HG03097 (cell line): ENCODE measurements at regions not wholly inside any gene's neighbourhood (a gene's known extent, or its start where the extent isn't known, plus 50 kb on each side); places are given as distances from the start of the nearest gene placed in this dataset.

Source experiments
- ATAC-seq: cut with Tn5 transposase; IDR thresholded peaks from one replicate; pipeline ENCODE4 v1.9.1; 2021; ENCODE audit not compliant: unreplicated experiment, low FRiP score

DNA sequence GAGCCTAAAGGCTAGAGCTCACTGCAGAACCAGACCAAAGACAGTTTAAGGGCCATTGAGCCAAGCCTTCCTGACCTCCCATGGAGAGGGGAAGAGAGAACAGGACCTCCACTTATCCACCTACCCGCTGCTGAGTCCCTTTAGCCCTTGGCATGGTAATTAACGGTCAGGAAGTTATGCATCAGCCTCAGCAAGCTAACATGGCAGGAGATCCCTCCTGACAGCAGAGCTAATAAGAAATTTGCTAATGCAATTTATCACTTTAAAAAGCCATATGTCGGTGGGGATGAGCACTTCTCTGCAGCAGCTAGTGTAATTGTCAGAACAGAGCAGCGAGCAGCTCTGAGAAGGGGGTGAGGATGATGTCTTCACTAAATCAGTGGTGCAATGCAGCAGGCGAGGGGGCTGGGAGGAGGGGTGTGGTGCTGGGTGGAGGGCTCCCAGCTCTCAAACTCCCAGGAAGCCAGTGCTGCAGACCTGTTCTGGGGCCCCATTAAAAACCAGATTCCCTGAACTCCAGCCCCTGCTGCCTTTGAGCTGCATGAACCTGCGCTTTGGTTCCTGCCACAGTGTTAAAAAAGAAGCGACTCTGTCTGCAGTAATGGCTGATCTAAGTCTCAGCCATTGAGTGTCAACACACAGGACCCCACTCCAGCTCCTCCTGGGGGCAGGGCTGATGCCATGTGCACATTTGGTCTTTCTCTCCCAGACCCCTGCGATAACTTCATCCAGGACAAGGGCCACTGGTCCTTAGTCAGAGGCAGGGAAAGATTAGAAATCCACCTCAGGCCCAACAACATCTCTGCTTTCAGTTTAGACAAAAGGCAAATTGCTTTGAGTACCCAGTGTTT, 63.0 kb upstream of the CALM2 start:
- ATAC-seq: no peak

- ATAC-seq: no peak
Measured at GRCh38 chr2:47238638-47239037, 62.3 kb upstream of the CALM2 start.

GRCh38 chr2:47237375-47238334, 61.3 kb upstream of the CALM2 start:
- no peak for ATAC-seq

GRCh38 chr2:47236503-47237215, 60.3 kb upstream of the CALM2 start:
- ATAC-seq: no peak

GRCh38 chr2:47235132-47235531, 58.8 kb upstream of the CALM2 start:
- no peak for ATAC-seq

DNA sequence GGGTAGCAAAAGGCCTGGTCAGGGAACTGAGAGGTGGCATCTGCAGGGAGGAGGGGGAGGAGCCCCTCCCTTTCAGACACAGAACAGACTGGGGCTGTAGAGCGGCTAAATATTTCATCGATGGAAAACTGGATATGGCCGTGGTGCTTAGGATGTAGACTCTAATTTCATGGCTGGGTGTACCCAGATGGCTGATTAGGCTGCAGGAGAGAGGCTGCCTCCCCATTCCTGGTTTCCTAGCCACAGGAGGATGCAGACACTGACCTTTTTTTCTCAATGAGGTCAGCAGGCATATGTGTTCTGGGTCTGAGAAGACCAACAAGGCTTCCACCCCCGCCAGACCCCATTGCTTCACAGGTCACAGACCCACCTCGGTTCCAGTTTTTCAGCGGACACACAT, 58.1 kb upstream of the CALM2 start:
- ATAC-seq: no peak

- no peak for ATAC-seq
Measured at GRCh38 chr2:47232738-47233415, 56.6 kb upstream of the CALM2 start.

- no peak for ATAC-seq
Measured at GRCh38 chr2:47230418-47230817, 54.1 kb upstream of the CALM2 start.

DNA sequence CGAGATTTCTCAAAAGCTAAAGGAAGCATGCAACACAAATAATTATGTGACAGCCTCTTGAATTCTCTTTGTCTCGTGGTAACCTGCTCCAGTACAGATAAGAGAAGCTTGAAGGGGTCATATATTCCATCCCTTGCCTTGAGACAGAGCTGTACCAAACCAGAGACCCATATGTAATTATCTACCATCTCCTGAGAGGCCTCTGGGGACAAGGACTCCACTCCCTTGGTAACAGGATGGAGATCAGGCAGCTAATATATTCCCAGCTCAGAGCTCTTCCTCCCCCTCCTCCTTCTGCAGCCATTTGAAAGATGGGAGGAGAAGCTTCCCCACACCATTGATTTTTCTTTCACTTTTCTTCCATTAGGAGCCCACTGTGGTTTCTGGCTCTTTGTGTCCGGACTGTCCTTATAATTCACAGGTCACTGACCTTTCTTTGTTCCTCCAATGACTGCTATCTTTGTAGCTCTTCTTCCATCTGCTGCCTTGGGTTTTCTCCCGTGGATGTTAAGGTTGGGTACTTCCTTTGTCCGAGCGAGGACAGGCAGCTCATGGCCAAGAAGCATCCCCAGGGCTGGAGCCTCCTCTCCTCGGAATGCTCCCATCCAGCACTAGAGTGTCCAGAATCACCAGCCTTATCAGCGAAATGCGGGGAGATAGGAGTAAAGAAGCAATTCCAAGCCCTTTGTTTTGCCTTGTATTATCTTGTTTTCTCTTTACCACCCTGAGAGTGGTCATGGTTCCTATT, 51.4 kb upstream of the CALM2 start:
- no peak for ATAC-seq

DNA sequence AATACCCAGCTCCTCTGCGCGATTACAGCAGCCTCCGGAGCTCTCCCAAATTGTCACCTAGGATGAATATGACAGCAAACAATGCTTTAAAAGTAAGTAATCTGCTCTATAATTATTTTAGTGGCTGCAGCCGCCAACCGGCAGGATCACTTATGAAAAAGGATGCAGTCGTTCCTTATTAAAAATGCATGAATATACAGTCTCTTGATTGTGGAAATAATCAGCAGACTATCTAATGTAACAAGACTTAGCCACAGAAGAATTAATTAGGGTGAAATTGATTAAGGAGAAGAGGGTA, 50.6 kb upstream of the CALM2 start:
- ATAC-seq: no peak

DNA sequence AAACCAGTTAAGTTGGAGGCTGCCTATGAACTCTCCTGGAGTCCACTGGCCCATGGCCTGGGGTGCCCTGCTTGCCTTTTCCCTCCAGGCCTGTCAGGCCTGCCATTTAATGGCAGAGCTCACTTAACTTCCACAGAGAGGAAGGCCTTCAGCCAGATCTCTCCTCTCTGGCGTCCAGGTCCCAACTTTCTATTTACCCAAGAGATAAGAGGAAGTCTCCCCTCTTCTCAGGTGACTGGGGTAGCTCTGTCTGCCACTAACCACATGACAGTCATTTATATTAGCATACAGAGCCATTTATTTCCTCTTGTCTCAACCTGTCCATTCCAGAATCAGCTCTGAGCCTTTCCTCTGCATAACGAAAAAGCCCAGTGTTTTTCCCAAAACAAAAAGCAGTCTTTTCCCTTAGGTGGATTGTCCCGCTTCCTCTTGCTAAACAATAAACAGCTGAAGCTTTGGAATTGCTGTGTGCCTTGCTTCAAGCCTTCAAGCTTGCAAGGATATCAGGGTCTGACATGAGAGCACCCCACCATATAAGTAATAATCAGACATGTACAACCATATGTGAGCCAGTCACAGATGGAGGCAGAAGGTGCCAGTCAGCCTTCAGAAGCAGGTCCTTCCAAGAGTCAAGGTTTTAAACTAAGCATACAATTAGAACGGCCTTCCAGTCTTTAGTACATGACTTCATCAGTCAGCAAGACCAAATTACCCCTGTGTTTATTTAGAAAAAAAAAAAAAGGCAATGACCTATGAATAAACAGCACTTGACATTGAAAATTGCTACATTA, 50.0 kb upstream of the CALM2 start:
- no peak for ATAC-seq
